Pulmonary artery endothelial cell (primary cell): ENCODE measurements at regions not wholly inside any gene's neighbourhood (a gene's known extent, or its start where the extent isn't known, plus 50 kb on each side); places are given as distances from the start of the nearest gene placed in this dataset.
"Not testable (repeated sequence)": the region's sequence is repeated elsewhere in the genome, so short reads cannot be mapped to it uniquely, and the experiment has no call there.

ENCODE experiments used
- DNase-seq: peaks from one replicate; pipeline ENCODE4 v3.0.0-alpha.2; 2011; ENCODE audit warnings: low read depth, low spot score

DNA sequence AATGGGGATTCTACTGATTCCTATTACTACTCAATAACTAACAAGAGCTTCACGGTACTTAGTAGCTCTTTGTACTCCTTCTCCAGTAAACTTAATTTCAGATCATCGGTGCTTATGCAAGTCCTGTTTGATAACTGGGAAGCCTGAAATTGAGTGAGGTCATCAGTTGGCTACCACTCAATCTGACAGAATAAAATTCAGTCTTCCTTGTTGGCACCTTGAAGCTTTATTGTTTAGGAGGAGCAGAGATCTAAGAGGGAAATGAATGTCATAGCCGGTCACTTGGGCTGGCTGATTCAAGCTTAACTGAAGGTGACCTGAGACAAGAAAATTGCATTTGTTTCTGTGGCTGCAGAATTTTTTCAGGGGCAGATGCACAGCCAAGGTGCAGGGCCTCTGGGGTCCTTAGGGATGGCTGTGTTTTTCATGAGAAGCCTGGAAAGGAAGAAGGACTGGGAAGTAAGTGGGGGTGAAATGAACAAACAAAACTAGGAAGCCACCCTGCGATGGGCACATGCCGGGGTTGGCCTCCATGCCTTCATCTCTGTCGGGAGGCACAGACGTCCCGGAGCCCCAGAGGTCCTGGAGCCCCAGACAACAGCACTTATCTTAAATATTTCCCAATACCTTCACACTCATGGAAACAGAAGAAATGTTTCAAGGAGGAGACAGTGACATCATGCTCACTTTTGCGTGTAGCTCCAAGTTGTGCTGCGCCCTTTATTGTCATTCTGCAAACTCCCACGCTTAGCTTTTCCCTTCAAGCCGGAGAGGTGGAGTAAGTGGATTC lies 85.0 kb upstream of the KIF5B start:
- peak; percentile 75 for DNase-seq

DNA sequence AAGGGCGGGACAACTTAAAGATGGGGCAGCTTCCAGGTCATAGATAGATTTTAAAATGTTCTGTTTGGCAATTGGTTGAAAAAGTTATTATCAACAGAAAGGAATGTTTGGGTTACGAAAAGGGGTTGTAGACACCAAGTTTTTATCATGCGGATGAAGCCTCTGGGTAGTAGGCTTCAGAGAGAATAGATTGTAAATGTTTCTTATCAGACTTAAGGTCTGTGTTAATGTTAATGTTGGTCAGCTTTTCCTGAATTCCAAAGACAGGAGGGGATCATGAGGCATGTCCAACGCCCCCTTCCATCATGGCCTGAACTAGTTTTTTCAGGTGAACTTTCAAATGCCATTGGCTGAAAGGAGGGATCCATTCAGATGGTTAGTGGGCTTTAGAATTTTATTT lies 84.2 kb upstream of the KIF5B start:
- no peak for DNase-seq

DNA sequence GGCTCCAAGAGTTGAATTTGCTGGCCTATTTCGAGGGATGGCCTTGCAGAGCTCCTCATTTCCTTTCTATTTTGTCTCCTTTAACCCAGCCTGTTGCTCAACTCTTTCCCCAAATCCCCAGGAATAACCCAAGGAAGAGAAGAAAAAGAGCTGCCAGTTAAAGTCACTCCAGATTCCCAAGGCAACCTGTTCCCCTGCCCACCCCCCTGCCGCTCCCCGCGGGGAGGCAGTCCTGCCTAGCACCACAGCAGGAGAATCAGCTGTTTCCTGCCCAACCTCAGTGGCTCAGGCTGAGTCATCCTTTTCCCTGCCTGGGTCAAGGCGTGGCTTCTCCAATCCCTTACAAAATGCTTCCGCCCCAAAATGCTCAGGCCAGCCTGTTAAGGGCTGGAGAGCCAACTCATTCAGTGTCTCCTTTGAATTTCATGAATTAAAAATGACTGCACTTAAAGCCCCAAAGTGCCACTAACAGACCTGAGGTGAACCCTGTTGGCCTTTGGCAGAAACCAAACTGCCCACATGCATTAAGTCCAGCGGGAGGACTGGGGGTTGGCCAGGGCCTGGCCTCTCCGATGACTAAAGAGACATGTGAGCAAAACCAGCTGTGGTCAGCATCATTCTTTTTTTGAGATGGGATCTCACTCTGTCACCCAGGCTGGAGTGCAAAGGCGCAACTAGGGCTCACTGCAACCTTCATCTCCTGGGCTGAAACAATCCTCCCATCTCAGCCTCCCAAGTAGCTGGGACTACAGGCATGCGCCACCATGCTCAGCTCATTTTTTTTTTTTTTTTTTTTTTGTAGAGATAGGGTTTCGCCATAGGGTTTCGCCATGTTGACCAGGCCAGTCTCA lies 83.2 kb upstream of the KIF5B start:
- peak; percentile 85 for DNase-seq

DNA sequence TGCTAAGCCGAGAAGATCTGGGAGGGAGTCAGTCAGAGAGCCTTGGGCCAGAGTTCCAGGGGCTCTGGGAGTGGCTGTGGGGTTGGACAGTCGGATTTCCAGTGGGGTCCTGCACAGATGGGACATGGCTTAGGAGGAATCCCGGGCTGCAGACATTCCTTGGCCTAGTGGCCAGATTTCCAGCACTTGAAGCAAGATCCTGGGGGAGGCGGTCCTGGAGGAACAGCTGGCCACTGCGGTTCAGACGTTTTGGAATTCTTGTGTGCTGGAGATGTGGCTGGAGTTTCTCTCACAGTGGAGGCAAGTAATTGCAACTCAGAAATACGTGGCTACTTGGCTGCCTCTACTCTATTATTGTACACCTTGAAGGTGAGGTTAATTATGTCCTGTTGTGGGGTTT lies 80.7 kb upstream of the KIF5B start:
- not testable (repeated sequence) for DNase-seq

DNA sequence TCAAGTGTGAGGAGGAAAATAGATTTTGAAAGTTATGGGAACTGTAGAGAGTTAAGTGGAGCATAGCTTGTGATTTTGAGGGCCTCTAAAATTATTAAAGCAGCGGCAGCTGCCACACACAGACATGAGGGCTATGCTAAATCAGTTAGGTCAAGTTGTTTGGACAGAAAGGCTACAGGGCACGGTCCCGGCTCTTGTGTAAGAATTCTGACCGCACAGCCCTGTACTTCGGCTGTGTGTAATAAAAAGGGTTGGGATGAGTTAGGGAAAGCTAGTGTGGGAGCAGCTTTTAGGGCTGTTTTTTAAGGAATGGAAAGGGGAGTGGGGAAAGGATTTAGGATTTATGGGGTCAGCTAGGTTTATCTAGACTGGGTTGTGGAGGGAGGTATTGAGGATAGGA lies 79.6 kb upstream of the KIF5B start:
- DNase-seq, result not testable (repeated sequence)

DNA sequence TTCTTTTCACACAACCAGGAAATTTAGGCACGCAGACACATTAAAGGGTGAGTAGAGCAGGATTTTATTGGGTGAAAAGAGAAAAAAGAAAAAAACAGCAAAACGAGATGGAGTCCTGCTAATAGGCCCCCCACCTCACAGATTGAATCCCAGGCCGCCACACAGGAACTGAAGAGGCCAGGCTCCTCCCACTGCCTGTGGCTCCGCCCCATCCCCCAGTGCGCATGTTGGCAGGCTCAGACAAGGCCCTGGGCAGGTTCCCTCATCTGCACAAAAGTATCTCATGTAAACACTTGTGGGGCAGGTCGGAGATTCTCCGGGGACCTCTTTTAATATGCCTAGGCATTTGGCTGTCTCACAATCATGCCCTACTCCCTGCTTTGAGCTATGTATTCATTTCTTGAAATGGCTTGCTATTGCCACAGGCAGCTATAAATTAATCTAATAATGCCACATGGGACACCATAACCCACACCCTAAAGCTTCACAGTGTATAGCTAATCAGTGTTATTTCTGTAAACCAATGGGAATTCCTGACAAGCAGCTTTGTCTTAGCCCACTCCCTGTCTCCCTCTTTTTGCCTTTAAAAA lies 76.2 kb upstream of the KIF5B start:
- no peak for DNase-seq

DNA sequence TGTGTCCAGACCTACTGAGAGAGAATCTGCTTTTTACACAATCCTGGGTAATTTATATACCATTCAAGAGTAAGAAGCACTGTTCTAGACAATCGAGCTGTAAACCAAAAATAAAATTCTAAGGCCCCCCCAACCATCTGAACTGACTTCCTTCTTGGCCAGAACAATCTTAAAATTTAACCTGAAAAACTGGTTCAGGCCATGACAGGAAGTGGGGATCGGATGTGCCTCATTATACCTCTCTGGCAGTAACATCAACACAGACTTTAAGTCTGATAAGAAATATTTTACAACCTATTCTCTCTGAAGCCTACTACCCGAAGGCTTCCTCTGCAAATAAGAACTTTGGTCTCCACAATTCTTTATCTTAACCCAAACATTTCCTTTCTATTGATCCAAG lies 75.2 kb upstream of the KIF5B start:
- DNase-seq, result no peak

DNA sequence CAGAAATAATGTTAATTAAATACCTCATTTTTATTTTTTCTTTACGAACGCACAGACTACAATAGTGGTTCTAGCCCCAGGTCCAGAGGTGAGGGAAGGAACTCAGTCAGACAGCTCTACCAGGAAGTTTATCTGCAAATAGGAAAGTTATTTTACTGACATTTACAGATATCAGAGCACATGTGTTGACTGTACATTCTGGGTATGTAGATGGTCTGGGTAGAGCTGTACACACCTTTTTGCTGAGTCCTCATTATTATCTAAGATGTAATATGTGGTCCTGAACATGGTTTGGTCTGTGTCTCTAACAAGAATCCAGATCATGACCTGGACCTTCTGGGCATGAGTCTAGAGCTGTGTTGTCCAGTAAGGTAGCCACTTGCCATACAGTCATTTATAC lies 74.6 kb upstream of the KIF5B start:
- DNase-seq, result no peak

DNA sequence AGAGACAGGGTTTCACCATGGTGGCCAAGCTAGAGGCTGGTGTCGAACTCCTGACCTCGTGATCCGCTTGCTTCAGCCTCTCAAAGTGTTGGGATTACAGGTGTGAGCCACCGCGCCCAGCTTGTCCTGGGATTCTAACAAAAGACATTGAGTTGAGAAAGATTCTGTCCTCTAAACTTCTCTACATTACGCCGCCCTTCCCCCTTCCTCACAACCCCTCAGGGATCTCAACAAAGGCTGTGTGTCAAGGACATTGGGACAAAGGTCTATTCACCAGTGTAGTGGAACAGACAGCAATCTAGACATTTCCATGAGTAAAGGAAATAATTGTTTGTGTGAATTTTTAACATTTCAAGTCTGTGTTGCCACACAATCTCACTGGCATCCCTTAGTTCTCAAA lies 68.8 kb upstream of the KIF5B start:
- no peak for DNase-seq

DNA sequence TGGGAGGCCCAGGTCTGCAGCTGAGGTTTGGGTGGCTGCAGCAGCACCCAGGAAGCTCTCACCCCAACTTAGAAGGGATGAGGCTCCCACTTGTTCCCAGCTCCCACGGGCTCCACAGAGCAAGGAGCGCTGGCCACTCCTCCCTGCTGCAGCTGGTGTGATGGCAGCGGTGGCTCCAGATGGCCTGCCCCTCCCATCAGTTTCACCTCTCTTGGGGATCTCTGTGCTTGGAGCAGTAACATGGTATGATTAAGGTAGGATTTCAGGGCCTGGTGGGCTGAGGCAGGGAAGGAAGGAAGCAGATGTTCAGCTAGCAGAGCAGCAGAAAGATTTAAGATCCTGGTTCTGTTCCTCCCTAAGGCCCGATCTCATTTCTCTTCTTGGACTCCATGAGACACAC lies 66.8 kb upstream of the KIF5B start:
- no peak for DNase-seq

DNA sequence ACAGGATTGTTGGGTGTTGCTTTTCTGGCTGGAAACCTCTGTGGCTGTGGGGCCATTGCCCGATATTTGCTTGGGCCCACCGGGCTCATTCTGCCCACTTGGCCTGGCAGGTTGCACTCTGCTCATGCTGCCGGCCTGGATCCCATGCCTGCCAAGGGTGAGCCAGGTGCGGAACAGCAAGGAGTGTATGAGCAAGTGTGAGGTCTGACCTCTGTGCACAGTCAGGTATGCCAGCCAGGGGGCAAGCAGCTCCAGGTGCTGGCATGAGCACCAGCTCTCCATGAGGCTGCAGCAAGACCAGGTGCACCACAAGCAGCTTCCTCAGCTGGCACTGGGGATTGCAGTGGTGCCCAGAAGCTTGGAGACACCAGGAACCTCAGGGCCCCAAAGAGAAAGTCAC lies 65.4 kb upstream of the KIF5B start:
- DNase-seq, result no peak

DNA sequence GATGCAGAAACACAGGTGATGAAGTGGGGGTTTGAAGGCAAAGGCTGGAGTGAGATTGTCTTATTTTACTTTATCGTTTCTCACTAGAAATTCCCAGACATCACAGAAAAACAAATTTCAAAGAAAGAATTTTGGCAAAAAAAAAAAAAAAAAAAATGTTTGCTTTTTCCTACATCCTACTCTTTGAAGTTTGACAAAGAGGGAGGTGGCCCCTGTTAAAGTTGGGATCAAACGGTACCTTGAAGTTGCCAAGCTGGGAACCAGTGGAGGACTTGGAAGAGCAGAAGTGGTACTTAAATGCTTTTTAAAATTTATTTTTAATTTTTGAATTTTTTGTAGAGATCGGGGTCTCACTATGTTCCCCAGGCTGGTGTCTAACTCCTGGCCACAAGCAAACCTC lies 63.9 kb upstream of the KIF5B start:
- no peak for DNase-seq

DNA sequence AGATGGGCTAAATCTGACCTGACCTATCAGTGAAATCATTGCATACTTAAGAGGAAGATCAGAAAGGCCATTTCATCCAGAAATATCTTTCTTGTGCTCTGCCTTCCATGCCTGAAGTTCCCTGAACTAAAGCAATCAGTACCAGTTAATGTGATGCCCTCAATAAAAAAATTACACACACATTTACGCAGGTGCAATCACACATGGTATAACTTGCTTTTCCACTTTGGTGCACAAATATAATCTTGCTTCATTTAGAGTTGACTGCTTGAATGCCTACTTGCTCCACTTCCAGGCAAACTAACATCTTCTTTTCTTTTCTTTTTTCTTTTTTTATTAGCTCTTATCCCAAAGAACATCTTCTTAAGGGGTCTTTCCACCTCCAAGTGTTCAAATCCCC lies 58.3 kb upstream of the KIF5B start:
- DNase-seq, result no peak

DNA sequence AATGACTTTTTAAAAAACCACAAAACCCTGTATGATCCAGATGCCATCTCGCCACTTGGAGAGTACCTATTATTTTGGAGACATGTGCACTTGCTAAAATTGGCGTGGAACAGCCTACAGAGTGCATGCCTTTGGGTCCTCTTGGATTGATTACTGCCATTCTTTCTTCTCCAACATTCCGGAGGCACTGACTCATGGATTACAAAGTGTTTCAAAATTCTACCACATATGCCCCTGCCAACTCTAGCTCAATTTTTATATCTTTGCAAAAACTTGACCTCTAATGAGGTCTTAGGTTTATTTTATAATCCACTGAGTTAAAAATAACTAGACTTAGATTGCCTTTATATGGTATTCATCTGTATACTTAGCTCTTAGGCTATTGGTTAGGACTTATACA lies 55.8 kb upstream of the KIF5B start:
- peak; percentile 20 for DNase-seq

DNA sequence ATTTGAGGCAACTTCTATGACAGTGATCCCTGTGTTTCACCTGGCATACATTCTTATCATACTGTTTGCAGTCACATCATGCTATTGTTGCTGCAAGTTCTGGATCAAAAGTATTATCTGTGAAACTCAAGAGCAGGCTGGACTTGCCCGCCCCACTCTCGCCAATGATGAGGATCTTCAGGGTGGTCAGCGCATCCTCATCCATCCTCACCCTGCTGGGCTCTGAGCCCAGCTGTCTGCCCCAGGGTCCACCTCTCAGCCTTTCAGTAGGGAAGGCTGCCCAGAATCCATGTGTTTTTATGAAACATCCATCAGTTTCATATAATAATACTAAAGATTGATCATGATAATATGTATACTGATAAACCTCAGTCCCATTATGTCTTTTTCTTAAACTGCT lies 55.4 kb upstream of the KIF5B start:
- DNase-seq, result no peak

DNA sequence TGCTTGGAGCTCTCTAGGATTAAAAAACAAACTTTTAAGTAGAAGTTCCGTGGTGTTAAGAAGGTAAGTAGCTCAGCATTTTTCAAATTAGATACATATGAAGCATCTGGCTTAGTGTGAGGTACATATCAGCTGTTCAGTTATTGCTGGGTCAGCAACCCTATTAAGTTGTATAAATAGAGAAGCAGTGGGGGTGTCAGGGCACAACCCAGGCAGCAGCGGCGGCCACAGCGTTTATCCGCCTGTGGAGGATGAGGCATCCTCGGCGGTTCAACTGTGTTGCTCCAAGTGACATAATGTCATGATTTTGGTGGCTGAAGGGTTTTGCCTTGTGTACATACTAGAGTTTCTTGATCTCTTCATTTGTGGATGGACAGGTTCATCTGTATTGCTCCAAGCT lies 54.6 kb upstream of the KIF5B start:
- DNase-seq, result no peak

DNA sequence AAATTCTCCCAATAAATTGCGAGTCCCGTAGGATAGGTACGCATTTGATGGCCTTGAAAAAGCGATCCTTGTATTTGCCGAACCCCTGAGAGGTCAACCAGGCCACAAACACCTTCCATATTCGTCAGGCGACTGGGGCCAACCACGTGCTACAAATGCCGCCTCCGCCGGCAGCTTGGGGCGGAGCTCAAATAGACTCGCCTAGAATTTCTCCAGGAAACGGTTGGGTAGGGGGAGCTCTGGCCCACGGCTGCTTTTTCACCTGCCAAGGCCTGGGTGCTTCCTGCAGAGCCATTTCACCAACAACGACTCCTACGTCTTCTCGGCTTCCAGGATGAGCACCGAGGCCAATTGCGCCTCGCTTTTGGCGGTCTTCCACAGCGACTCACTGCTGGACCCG lies 53.4 kb upstream of the KIF5B start:
- DNase-seq, result no peak
